GM23338 (cell line): ENCODE measurements at regions not wholly inside any gene's neighbourhood (a gene's known extent, or its start where the extent isn't known, plus 50 kb on each side); places are given as distances from the start of the nearest gene placed in this dataset.

Experiments used
- ATAC-seq: fragments of 200-7000 bp; cut with Tn5 transposase; 3 replicates; pipeline ENCODE4 v1.9.1; 2020
- DNase-seq: peaks from one replicate; pipeline ENCODE4 v3.0.0-alpha.2; 2015; ENCODE audit warnings: low spot score
- H2AFZ ChIP-seq: fragments of 200-600 bp; sonication (generic); 2 replicates; pipeline ENCODE4 v1.8.0; 2016; ENCODE audit warnings: antibody characterized with exemption, mild to moderate bottlenecking, moderate library complexity
- H3F3A ChIP-seq: fragments of 200-600 bp; sonication (generic); replicated peaks from 2 replicates; pipeline ENCODE4 v1.8.0; 2017; ENCODE audit warnings: antibody characterized with exemption, mixed run types, low read depth
- H3K27ac ChIP-seq: fragments of 200-600 bp; sonication (generic); 2 replicates; pipeline ENCODE4 v1.6.1; 2016; ENCODE audit warnings: low read depth
- H3K27me3 ChIP-seq: fragments of 200-600 bp; sonication (generic); 2 replicates; pipeline ENCODE4 v1.8.0; 2016; ENCODE audit warnings: mild to moderate bottlenecking, mixed run types, moderate library complexity; ENCODE audit not compliant: insufficient read depth
- H3K36me3 ChIP-seq: fragments of 200-600 bp; sonication (generic); 2 replicates; pipeline ENCODE4 v1.8.0; 2016; ENCODE audit warnings: mild to moderate bottlenecking; ENCODE audit not compliant: insufficient read depth
- H3K4me1 ChIP-seq: fragments of 200-600 bp; sonication (generic); 2 replicates; pipeline ENCODE4 v1.8.0; 2016; ENCODE audit warnings: mild to moderate bottlenecking, moderate library complexity; ENCODE audit not compliant: insufficient read depth
- H3K4me2 ChIP-seq: fragments of 200-600 bp; sonication (generic); 2 replicates; pipeline ENCODE4 v1.7.1; 2017; ENCODE audit warnings: mixed run types
- H3K4me3 ChIP-seq: fragments of 200-600 bp; sonication (generic); 2 replicates; pipeline ENCODE4 v1.6.1; 2016; ENCODE audit warnings: mixed run types
- H3K79me2 ChIP-seq: fragments of 200-600 bp; sonication (generic); replicated peaks from 2 replicates; pipeline ENCODE4 v1.8.0; 2017; ENCODE audit warnings: mild to moderate bottlenecking; ENCODE audit not compliant: insufficient read depth
- H3K9me2 ChIP-seq: fragments of 200-600 bp; sonication (generic); 2 replicates; pipeline ENCODE4 v1.8.0; 2017; ENCODE audit not compliant: insufficient read depth
- H4K20me1 ChIP-seq: fragments of 200-600 bp; sonication (generic); replicated peaks from 2 replicates; pipeline ENCODE4 v1.8.0; 2017; ENCODE audit warnings: mild to moderate bottlenecking; ENCODE audit not compliant: insufficient read depth
- H3K27ac Mint-ChIP-seq: 2 replicates; pipeline ENCODE4 v1.8.0; 2020; ENCODE audit warnings: inconsistent platforms, mild to moderate bottlenecking, moderate library complexity, mixed read lengths
- H3K27me3 Mint-ChIP-seq: 3 replicates; pipeline ENCODE4 v1.8.0; 2022; ENCODE audit warnings: low read depth, mild to moderate bottlenecking, moderate library complexity, mixed read lengths, inconsistent platforms; ENCODE audit not compliant: insufficient read depth, poor library complexity
- H3K36me3 Mint-ChIP-seq: 3 replicates; pipeline ENCODE4 v1.8.0; 2021; ENCODE audit warnings: low read depth, mild to moderate bottlenecking, inconsistent platforms, moderate library complexity, mixed read lengths
- H3K4me1 Mint-ChIP-seq: 3 replicates; pipeline ENCODE4 v1.8.0; 2020; ENCODE audit warnings: mild to moderate bottlenecking, inconsistent platforms, mixed read lengths
- H3K4me3 Mint-ChIP-seq: 3 replicates; pipeline ENCODE4 v1.8.0; 2021; ENCODE audit warnings: moderate library complexity, mild to moderate bottlenecking, inconsistent platforms, mixed read lengths
- H3K9me3 Mint-ChIP-seq: 3 replicates; pipeline ENCODE4 v1.8.0; 2020; ENCODE audit warnings: moderate library complexity, mild to moderate bottlenecking, inconsistent platforms, mixed read lengths
- CREB1 ChIP-seq: fragments of 250-450 bp; sonication (Bioruptor Pico); IDR thresholded peaks from 2 replicates; pipeline ENCODE4 v1.5.0; 2020; ENCODE audit warnings: low read depth, mild to moderate bottlenecking, moderate library complexity
- CTCF ChIP-seq, 2 experiments: fragments of 200-600 bp in 1 of 2; sonication (generic) in 1 of 2; conservative IDR thresholded peaks; 2 replicates each; pipeline versions ENCODE4 v1.5.1 to v1.6.1; 2016 to 2017; ENCODE audit warnings: antibody characterized with exemption in 2 of 2, low read depth in 2 of 2, mild to moderate bottlenecking in 2 of 2, moderate library complexity in 1 of 2
- ETS1 ChIP-seq: IDR thresholded peaks from 2 replicates; pipeline ENCODE4 v1.6.1; 2016; ENCODE audit warnings: antibody characterized with exemption
- EZH2 ChIP-seq: fragments of 200-600 bp; sonication (generic); IDR thresholded peaks from one replicate; pipeline ENCODE4 v1.8.0; 2017; ENCODE audit warnings: antibody characterized with exemption, mild to moderate bottlenecking, low read depth; ENCODE audit not compliant: unreplicated experiment
- EZH2phosphoT487 ChIP-seq: fragments of 200-600 bp; sonication (generic); IDR thresholded peaks from one replicate; pipeline ENCODE4 v1.8.1; 2018; ENCODE audit warnings: antibody characterized with exemption; ENCODE audit not compliant: unreplicated experiment
- JUNB ChIP-seq: IDR thresholded peaks from one replicate; pipeline ENCODE4 v1.6.1; 2016; ENCODE audit warnings: antibody characterized with exemption; ENCODE audit not compliant: unreplicated experiment
- NANOG ChIP-seq: IDR thresholded peaks from 2 replicates; pipeline ENCODE4 v1.6.1; 2016; ENCODE audit warnings: antibody characterized with exemption, borderline replicate concordance
- POLR2AphosphoS5 ChIP-seq: IDR thresholded peaks from 2 replicates; pipeline ENCODE4 v1.6.1; 2016; ENCODE audit warnings: antibody characterized with exemption, low read depth
- REST ChIP-seq: IDR thresholded peaks from one replicate; pipeline ENCODE4 v1.6.1; 2018; ENCODE audit warnings: antibody characterized with exemption; ENCODE audit not compliant: unreplicated experiment
- STAT1 ChIP-seq: IDR thresholded peaks from one replicate; pipeline ENCODE4 v1.6.1; 2016; ENCODE audit warnings: antibody characterized with exemption; ENCODE audit not compliant: unreplicated experiment
- ZNF114 ChIP-seq: fragments of 250-450 bp; sonication (Bioruptor Pico); IDR thresholded peaks from 2 replicates; pipeline ENCODE4 v1.5.0; 2020; ENCODE audit warnings: mild to moderate bottlenecking, moderate library complexity
- ZNF331 ChIP-seq: fragments of 250-450 bp; sonication (Bioruptor Pico); IDR thresholded peaks from 2 replicates; pipeline ENCODE4 v1.5.0; 2020; ENCODE audit warnings: low read depth, mild to moderate bottlenecking, moderate library complexity
- ZNF462 ChIP-seq: fragments of 250-450 bp; sonication (Bioruptor Pico); IDR thresholded peaks from 2 replicates; pipeline ENCODE4 v1.5.0; 2020; ENCODE audit warnings: mild to moderate bottlenecking, moderate library complexity

- H3K36me3 ChIP-seq = no peaks in the 10 kb centered on the region
- TF ChIP-seq POLR2AphosphoS5 (no peak), EZH2 (no peak), CREB1 (CRISPR knock-in tag) (no peak), STAT1 (no peak), EZH2phosphoT487 (no peak), ZNF462 (CRISPR knock-in tag) (no peak), ETS1 (no peak), REST (no peak), ZNF331 (CRISPR knock-in tag) (no peak), ZNF114 (no peak), JUNB (no peak), CTCF (conservative IDR thresholded peaks at IDR 0.05; ENCODE audit: low read depth in 2 of 2) (no peak), NANOG (no peak)
Observed at GRCh38 chr2:4884117-4884571, 808.0 kb upstream of the SOX11 start.

More at GRCh38 chr2:4884117-4884571, 808.0 kb upstream of the SOX11 start:
- Histone ChIP-seq H3K4me1 (no peaks in the 10 kb centered on the region), H3K4me2 (no peak overlapping the region), H3K4me3 (no peak overlapping the region), H3K27ac (no peak overlapping the region), H3K27me3 (no peaks in the 10 kb centered on the region), H3K9me2 (no peaks in the 10 kb centered on the region), H3F3A (no peaks in the 10 kb centered on the region), H4K20me1 (no peaks in the 10 kb centered on the region), H3K79me2 (no peaks in the 10 kb centered on the region), H2AFZ (no peak overlapping the region)
- H3K4me1 Mint-ChIP-seq = no peaks in the 10 kb centered on the region
- H3K9me3 Mint-ChIP-seq = peaks cover 63% of the 10 kb centered on the region
- DNase-seq (no peak), ATAC-seq (no peak)
- peaks cover 2% of the 10 kb centered on the region for H3K27me3 Mint-ChIP-seq
- H3K36me3 Mint-ChIP-seq = peaks cover 12% of the 10 kb centered on the region
- no peak overlapping the region for H3K27ac Mint-ChIP-seq
- H3K4me3 Mint-ChIP-seq = no peak overlapping the region
